Endometrium (tissue), 2 donors: ENCODE measurements at regions not wholly inside any gene's neighbourhood (a gene's known extent, or its start where the extent isn't known, plus 50 kb on each side); places are given as distances from the start of the nearest gene placed in this dataset.
A peak's percentile ranks its signal among the peaks of the same experiment; 100 is the strongest.

Source experiments
- FAIRE-seq: peaks from 2 replicates; lab custom pipeline; 2012; peaks lifted over from hg19 to GRCh38; lab: Jason Lieb, UNC
- donor health status: control.
- donor health status: control.

GRCh38 chr2:138218397-138218796, 254.1 kb downstream of the HNMT start:
- FAIRE-seq: no peak

- FAIRE-seq: no peak
Observed at GRCh38 chr2:138219961-138220360, 255.7 kb downstream of the HNMT start.

- FAIRE-seq: no peak
Observed at GRCh38 chr2:138221358-138221757, 257.1 kb downstream of the HNMT start.

- no peak for FAIRE-seq
Observed at GRCh38 chr2:138223319-138223718, 259.0 kb downstream of the HNMT start.

- no peak for FAIRE-seq
Observed at GRCh38 chr2:138227195-138227594, 262.9 kb downstream of the HNMT start.

GRCh38 chr2:138228101-138228500, 263.8 kb downstream of the HNMT start:
- FAIRE-seq: no peak

GRCh38 chr2:138234265-138234664, 267.3 kb upstream of the SPOPL start:
- no peak for FAIRE-seq

GRCh38 chr2:138235041-138235440, 266.5 kb upstream of the SPOPL start:
- FAIRE-seq: no peak

- no peak for FAIRE-seq
Observed at GRCh38 chr2:138236142-138236541, 265.4 kb upstream of the SPOPL start.

GRCh38 chr2:138237667-138238384, 263.7 kb upstream of the SPOPL start:
- FAIRE-seq: no peak

- no peak for FAIRE-seq
Observed at GRCh38 chr2:138238908-138239307, 262.7 kb upstream of the SPOPL start.

GRCh38 chr2:138239902-138240491, 261.6 kb upstream of the SPOPL start:
- FAIRE-seq: no peak

- no peak for FAIRE-seq
Observed at GRCh38 chr2:138243372-138243771, 258.2 kb upstream of the SPOPL start.

GRCh38 chr2:138244501-138244925, 257.1 kb upstream of the SPOPL start:
- FAIRE-seq: no peak

GRCh38 chr2:138245310-138245709, 256.3 kb upstream of the SPOPL start:
- no peak for FAIRE-seq

GRCh38 chr2:138247302-138247701, 254.3 kb upstream of the SPOPL start:
- no peak for FAIRE-seq

GRCh38 chr2:138249207-138249606, 252.4 kb upstream of the SPOPL start:
- no peak for FAIRE-seq

GRCh38 chr2:138250843-138251320, 250.7 kb upstream of the SPOPL start:
- peak; percentile 93 for FAIRE-seq

- FAIRE-seq: no peak
Observed at GRCh38 chr2:138252587-138252986, 249.0 kb upstream of the SPOPL start.

- FAIRE-seq: no peak
Observed at GRCh38 chr2:138255670-138256069, 245.9 kb upstream of the SPOPL start.

- FAIRE-seq: no peak
Observed at GRCh38 chr2:138267161-138267901, 234.2 kb upstream of the SPOPL start.

- FAIRE-seq: no peak
Observed at GRCh38 chr2:138267902-138268254, 233.7 kb upstream of the SPOPL start.

- FAIRE-seq: no peak
Observed at GRCh38 chr2:138269765-138270164, 231.8 kb upstream of the SPOPL start.
